HEK293 (cell line): ENCODE measurements at regions not wholly inside any gene's neighbourhood (a gene's known extent, or its start where the extent isn't known, plus 50 kb on each side); places are given as distances from the start of the nearest gene placed in this dataset.

ENCODE experiments used
- CTCF ChIA-PET: fragments of 350-600 bp; formaldehyde crosslinking; extraction: SDS; loops from one replicate; lab custom pipeline; 2021; ENCODE audit warnings: antibody characterized with exemption; lab: Yijun Ruan, JAX
- POLR2A ChIA-PET: fragments of 300-600 bp; formaldehyde crosslinking; extraction: SDS; loops from one replicate; lab custom pipeline; 2020; ENCODE audit warnings: antibody characterized with exemption, inconsistent platforms; lab: Yijun Ruan, JAX
- H3K27ac ChIP-seq: fragments of 200-500 bp; sonication (Bioruptor generic); 2 replicates; pipeline ENCODE4 v1.5.1; 2014; ENCODE audit warnings: low read depth, low read length, control low read depth, inconsistent platforms; ENCODE audit errors: extremely low read depth
- H3K36me3 ChIP-seq, 2 experiments: fragments of 200-500 bp in 1 of 2; sonication (Bioruptor generic) in 1 of 2; 1 replicate in 1 of 2; 2 replicates in 1 of 2; pipeline ENCODE4 v1.5.1; 2014 to 2017; ENCODE audit warnings: inconsistent platforms in 2 of 2, low read length in 2 of 2; ENCODE audit not compliant: control insufficient read depth in 2 of 2, insufficient read depth in 1 of 2
- H3K4me1 ChIP-seq: fragments of 200-500 bp; sonication (Bioruptor generic); 2 replicates; pipeline ENCODE4 v1.5.1; 2014; ENCODE audit warnings: mild to moderate bottlenecking, low read length, inconsistent platforms; ENCODE audit not compliant: control insufficient read depth, insufficient read depth
- H3K4me3 ChIP-seq: 2 replicates; pipeline ENCODE4 v1.5.1; 2011; ENCODE audit warnings: low read depth, mild to moderate bottlenecking, control low read depth, low read length, moderate library complexity
- H3K9me3 ChIP-seq: fragments of 200-500 bp; sonication (Bioruptor generic); 2 replicates; pipeline ENCODE4 v1.5.1; 2014; ENCODE audit warnings: low read depth, low read length, inconsistent platforms; ENCODE audit not compliant: control insufficient read depth, insufficient read depth
- FEZF1 ChIP-seq: fragments of 450-650 bp; formaldehyde crosslinking; IDR thresholded peaks from 2 replicates; pipeline ENCODE4 v1.5.1; 2016; ENCODE audit warnings: missing biosample characterization, missing genetic modification characterization
- GLIS1 ChIP-seq: fragments of 450-650 bp; formaldehyde crosslinking; IDR thresholded peaks from 2 replicates; pipeline ENCODE4 v1.5.1; 2016; ENCODE audit warnings: missing biosample characterization, missing genetic modification characterization
- HOXC10 ChIP-seq: sonication (generic); formaldehyde crosslinking; IDR thresholded peaks from 2 replicates; pipeline ENCODE4 v1.8.1; 2023; ENCODE audit warnings: mild to moderate bottlenecking, missing genetic modification reagents
- KLF10 ChIP-seq: fragments of 450-650 bp; IDR thresholded peaks from 2 replicates; pipeline ENCODE4 v1.5.1; 2018; ENCODE audit warnings: missing biosample characterization, mild to moderate bottlenecking, missing genetic modification characterization
- MEIS1 ChIP-seq: sonication (generic); formaldehyde crosslinking; IDR thresholded peaks from 2 replicates; pipeline ENCODE4 v1.8.1; 2022; ENCODE audit warnings: missing genetic modification reagents, mild to moderate bottlenecking, borderline replicate concordance
- OSR2 ChIP-seq: fragments of 450-650 bp; formaldehyde crosslinking; IDR thresholded peaks from 2 replicates; pipeline ENCODE4 v1.5.1; 2016; ENCODE audit warnings: missing biosample characterization, missing genetic modification characterization
- RBAK ChIP-seq: fragments of 450-650 bp; formaldehyde crosslinking; IDR thresholded peaks from 2 replicates; pipeline ENCODE4 v1.5.1; 2016; ENCODE audit warnings: missing biosample characterization, missing genetic modification characterization
- SALL2 ChIP-seq: fragments of 450-650 bp; formaldehyde crosslinking; IDR thresholded peaks from 2 replicates; pipeline ENCODE4 v1.5.0; 2017; ENCODE audit warnings: missing biosample characterization, mild to moderate bottlenecking, missing genetic modification characterization, borderline replicate concordance
- ZFP41 ChIP-seq: fragments of 450-650 bp; formaldehyde crosslinking; IDR thresholded peaks from 2 replicates; pipeline ENCODE4 v1.5.1; 2016; ENCODE audit warnings: missing biosample characterization, missing genetic modification characterization, borderline replicate concordance
- ZIC2 ChIP-seq: fragments of 450-650 bp; formaldehyde crosslinking; IDR thresholded peaks from 2 replicates; pipeline ENCODE4 v1.5.1; 2016; ENCODE audit warnings: missing biosample characterization, missing genetic modification characterization
- ZNF121 ChIP-seq: fragments of 450-650 bp; formaldehyde crosslinking; IDR thresholded peaks from 2 replicates; pipeline ENCODE4 v1.5.1; 2016; ENCODE audit warnings: missing biosample characterization, missing genetic modification characterization
- ZNF184 ChIP-seq: fragments of 450-650 bp; IDR thresholded peaks from 2 replicates; pipeline ENCODE4 v1.5.1; 2018; ENCODE audit warnings: missing biosample characterization, mild to moderate bottlenecking, missing genetic modification characterization
- ZNF214 ChIP-seq: fragments of 450-650 bp; formaldehyde crosslinking; IDR thresholded peaks from 2 replicates; pipeline ENCODE4 v1.5.1; 2017; ENCODE audit warnings: missing biosample characterization, mild to moderate bottlenecking, missing genetic modification characterization, borderline replicate concordance
- ZNF248 ChIP-seq: fragments of 450-650 bp; formaldehyde crosslinking; IDR thresholded peaks from 2 replicates; pipeline ENCODE4 v1.5.1; 2017; ENCODE audit warnings: missing biosample characterization, missing genetic modification characterization
- ZNF274 ChIP-seq, 2 experiments: fragments of 200-500 bp in 1 of 2; fragments of 450-650 bp in 1 of 2; sonication (Bioruptor generic) in 1 of 2; formaldehyde crosslinking in 1 of 2; IDR thresholded peaks; 2 replicates each; pipeline versions ENCODE4 v1.5.1 to v1.6.1; 2014 to 2016; ENCODE audit warnings: borderline replicate concordance in 1 of 2, inconsistent platforms in 1 of 2, low read length in 1 of 2, missing biosample characterization in 1 of 2, missing genetic modification characterization in 1 of 2
- ZNF529 ChIP-seq: fragments of 450-650 bp; formaldehyde crosslinking; IDR thresholded peaks from 2 replicates; pipeline ENCODE4 v1.5.1; 2017; ENCODE audit warnings: missing genetic modification characterization, missing biosample characterization; ENCODE audit not compliant: insufficient replicate concordance
- ZNF548 ChIP-seq: fragments of 450-650 bp; formaldehyde crosslinking; IDR thresholded peaks from 2 replicates; pipeline ENCODE4 v1.5.1; 2016; ENCODE audit warnings: missing biosample characterization, missing genetic modification characterization
- ZNF624 ChIP-seq: fragments of 450-650 bp; formaldehyde crosslinking; IDR thresholded peaks from 2 replicates; pipeline ENCODE4 v1.5.1; 2017; ENCODE audit warnings: missing biosample characterization, missing genetic modification characterization
- ZNF791 ChIP-seq: fragments of 450-650 bp; formaldehyde crosslinking; IDR thresholded peaks from 2 replicates; pipeline ENCODE4 v1.5.1; 2016; ENCODE audit warnings: missing biosample characterization, missing genetic modification characterization
- ZXDB ChIP-seq: fragments of 450-650 bp; formaldehyde crosslinking; IDR thresholded peaks from 2 replicates; pipeline ENCODE4 v1.5.1; 2016; ENCODE audit warnings: missing biosample characterization, missing genetic modification characterization
- TF ChIP-seq, protein P1 (sequence below): fragments of 450-650 bp; IDR thresholded peaks from 2 replicates; pipeline ENCODE4 v1.5.1; 2018; ENCODE audit warnings: missing biosample characterization, missing genetic modification characterization
- TF ChIP-seq, protein P2 (sequence below): fragments of 450-650 bp; formaldehyde crosslinking; IDR thresholded peaks from 2 replicates; pipeline ENCODE4 v1.5.1; 2017; ENCODE audit warnings: missing biosample characterization, missing genetic modification characterization
- TF ChIP-seq, protein P3 (sequence below): fragments of 450-650 bp; formaldehyde crosslinking; IDR thresholded peaks from 2 replicates; pipeline ENCODE4 v1.5.1; 2016; ENCODE audit warnings: missing biosample characterization, missing genetic modification characterization
- TF ChIP-seq, protein P4 (sequence below): fragments of 450-650 bp; formaldehyde crosslinking; IDR thresholded peaks from 2 replicates; pipeline ENCODE4 v1.5.1; 2016; ENCODE audit warnings: missing biosample characterization, missing genetic modification characterization
- TF ChIP-seq, protein P5 (sequence below): fragments of 450-650 bp; formaldehyde crosslinking; IDR thresholded peaks from 2 replicates; pipeline ENCODE4 v1.5.1; 2016; ENCODE audit warnings: missing biosample characterization, missing genetic modification characterization, low read depth

DNA sequence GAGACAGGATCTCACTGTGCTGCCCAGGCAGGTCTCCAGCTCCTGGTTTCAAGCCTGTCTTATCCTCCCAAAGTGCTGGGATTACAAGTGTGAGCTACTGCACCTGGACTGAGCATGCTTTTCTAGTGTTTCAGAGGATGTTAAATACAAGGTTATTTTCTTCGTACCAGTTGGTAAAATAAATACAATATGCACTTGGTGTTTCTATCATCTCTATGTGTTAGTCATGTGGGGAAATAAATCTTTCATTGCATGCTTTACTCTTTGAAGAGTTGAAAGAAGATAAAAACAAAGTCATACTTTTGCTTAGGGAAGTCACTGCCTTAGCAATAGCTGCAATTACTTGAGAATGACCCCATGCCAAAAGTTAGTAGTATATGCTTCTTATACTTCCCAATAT, 162.3 kb downstream of the PCDH7 start:
- ChIA-PET POLR2A (no interaction called here), CTCF (no interaction called here)
- Histone ChIP-seq H3K4me1 (peaks cover 2% of the 10 kb centered on the region; the same call in 1 of the 2 replicates), H3K4me3 (no peak overlapping the region), H3K9me3 (no peaks in the 10 kb centered on the region), H3K36me3 (no peaks in the 10 kb centered on the region), H3K27ac (no peak overlapping the region)
- TF ChIP-seq, protein P1, sequence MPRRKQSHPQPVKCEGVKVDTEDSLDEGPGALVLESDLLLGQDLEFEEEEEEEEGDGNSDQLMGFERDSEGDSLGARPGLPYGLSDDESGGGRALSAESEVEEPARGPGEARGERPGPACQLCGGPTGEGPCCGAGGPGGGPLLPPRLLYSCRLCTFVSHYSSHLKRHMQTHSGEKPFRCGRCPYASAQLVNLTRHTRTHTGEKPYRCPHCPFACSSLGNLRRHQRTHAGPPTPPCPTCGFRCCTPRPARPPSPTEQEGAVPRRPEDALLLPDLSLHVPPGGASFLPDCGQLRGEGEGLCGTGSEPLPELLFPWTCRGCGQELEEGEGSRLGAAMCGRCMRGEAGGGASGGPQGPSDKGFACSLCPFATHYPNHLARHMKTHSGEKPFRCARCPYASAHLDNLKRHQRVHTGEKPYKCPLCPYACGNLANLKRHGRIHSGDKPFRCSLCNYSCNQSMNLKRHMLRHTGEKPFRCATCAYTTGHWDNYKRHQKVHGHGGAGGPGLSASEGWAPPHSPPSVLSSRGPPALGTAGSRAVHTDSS (tag by site-specific recombination) = no peak
- TF ChIP-seq SALL2 (tag by site-specific recombination) = no peak
- TF ChIP-seq MEIS1 (CRISPR knock-in tag) = no peak
- TF ChIP-seq ZNF214 (tag by site-specific recombination) = no peak
- TF ChIP-seq ZNF121 (tag by site-specific recombination) = peak; percentile 76; the same call in 1 of the 2 replicates
- peak; percentile 10; the same call in 1 of the 2 replicates for TF ChIP-seq OSR2
- TF ChIP-seq HOXC10 (CRISPR knock-in tag) = no peak
- TF ChIP-seq, protein P2, sequence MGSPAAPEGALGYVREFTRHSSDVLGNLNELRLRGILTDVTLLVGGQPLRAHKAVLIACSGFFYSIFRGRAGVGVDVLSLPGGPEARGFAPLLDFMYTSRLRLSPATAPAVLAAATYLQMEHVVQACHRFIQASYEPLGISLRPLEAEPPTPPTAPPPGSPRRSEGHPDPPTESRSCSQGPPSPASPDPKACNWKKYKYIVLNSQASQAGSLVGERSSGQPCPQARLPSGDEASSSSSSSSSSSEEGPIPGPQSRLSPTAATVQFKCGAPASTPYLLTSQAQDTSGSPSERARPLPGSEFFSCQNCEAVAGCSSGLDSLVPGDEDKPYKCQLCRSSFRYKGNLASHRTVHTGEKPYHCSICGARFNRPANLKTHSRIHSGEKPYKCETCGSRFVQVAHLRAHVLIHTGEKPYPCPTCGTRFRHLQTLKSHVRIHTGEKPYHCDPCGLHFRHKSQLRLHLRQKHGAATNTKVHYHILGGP (tag by site-specific recombination) = no peak
- no peak for TF ChIP-seq ZNF184 (tag by site-specific recombination)
- no peak for TF ChIP-seq ZIC2 (tag by site-specific recombination)
- TF ChIP-seq, protein P3, sequence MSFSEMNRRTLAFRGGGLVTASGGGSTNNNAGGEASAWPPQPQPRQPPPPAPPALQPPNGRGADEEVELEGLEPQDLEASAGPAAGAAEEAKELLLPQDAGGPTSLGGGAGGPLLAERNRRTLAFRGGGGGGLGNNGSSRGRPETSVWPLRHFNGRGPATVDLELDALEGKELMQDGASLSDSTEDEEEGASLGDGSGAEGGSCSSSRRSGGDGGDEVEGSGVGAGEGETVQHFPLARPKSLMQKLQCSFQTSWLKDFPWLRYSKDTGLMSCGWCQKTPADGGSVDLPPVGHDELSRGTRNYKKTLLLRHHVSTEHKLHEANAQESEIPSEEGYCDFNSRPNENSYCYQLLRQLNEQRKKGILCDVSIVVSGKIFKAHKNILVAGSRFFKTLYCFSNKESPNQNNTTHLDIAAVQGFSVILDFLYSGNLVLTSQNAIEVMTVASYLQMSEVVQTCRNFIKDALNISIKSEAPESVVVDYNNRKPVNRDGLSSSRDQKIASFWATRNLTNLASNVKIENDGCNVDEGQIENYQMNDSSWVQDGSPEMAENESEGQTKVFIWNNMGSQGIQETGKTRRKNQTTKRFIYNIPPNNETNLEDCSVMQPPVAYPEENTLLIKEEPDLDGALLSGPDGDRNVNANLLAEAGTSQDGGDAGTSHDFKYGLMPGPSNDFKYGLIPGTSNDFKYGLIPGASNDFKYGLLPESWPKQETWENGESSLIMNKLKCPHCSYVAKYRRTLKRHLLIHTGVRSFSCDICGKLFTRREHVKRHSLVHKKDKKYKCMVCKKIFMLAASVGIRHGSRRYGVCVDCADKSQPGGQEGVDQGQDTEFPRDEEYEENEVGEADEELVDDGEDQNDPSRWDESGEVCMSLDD (tag by site-specific recombination) = no peak
- peak; percentile 91 for TF ChIP-seq GLIS1 (tag by site-specific recombination)

DNA sequence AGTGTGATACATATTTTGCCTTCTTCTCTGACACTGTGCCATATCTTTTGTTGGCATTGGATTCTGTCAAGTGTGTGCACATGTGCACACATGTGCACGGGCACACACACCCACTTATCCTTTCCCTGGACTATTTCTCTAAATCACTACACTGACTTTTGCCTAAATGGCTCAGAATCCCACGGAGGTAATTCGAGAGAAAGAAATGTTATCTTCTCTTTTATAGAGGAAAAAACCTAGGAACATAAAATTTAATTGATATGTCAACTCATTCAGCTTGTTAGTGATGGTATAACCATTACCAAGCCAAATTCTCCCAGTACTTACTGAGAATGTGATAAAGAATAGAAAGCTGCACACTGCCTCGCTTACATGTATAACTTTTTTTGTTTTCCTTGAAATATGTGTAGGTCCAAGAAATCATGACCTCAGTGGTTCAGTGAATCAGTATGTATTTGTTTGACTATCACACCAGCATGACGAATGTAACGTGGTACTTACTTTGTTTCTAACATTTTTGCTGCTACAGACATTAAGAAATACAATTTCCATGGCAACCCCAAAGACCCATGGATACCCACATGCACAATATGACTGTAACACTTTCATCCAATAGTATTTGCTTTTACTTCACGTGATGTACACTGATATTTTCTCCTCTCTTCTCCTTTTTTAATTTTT, 163.0 kb downstream of the PCDH7 start:
- peaks cover 2% of the 10 kb centered on the region; the same call in 1 of the 2 replicates for H3K4me1 ChIP-seq
- no peaks in the 10 kb centered on the region for H3K9me3 ChIP-seq
- H3K4me3 ChIP-seq = no peak overlapping the region
- ChIA-PET POLR2A (no interaction called here), CTCF (no interaction called here)
- H3K27ac ChIP-seq = no peak overlapping the region
- no peaks in the 10 kb centered on the region for H3K36me3 ChIP-seq
- no peak for TF ChIP-seq ZNF624
- TF ChIP-seq RBAK (tag by site-specific recombination) = no peak
- no peak for TF ChIP-seq ZNF248
- peak; percentile 59; the same call in 1 of the 2 replicates for TF ChIP-seq KLF10 (tag by site-specific recombination)
- TF ChIP-seq, protein P4, sequence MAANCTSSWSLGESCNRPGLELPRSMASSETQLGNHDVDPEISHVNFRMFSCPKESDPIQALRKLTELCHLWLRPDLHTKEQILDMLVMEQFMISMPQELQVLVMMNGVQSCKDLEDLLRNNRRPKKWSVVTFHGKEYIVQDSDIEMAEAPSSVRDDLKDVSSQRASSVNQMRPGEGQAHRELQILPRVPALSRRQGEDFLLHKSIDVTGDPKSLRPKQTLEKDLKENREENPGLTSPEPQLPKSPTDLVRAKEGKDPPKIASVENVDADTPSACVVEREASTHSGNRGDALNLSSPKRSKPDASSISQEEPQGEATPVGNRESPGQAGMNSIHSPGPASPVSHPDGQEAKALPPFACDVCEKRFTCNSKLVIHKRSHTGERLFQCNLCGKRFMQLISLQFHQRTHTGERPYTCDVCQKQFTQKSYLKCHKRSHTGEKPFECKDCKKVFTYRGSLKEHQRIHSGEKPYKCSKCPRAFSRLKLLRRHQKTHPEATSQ (tag by site-specific recombination) = no peak
- no peak for TF ChIP-seq MEIS1 (CRISPR knock-in tag)
- peak; percentile 56; the same call in 1 of the 2 replicates for TF ChIP-seq FEZF1
- TF ChIP-seq, protein P5, sequence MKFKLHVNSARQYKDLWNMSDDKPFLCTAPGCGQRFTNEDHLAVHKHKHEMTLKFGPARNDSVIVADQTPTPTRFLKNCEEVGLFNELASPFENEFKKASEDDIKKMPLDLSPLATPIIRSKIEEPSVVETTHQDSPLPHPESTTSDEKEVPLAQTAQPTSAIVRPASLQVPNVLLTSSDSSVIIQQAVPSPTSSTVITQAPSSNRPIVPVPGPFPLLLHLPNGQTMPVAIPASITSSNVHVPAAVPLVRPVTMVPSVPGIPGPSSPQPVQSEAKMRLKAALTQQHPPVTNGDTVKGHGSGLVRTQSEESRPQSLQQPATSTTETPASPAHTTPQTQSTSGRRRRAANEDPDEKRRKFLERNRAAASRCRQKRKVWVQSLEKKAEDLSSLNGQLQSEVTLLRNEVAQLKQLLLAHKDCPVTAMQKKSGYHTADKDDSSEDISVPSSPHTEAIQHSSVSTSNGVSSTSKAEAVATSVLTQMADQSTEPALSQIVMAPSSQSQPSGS (tag by site-specific recombination) = 0 out of 2 replicates have a peak, but pooled peaks have one; percentile 18
- no peak for TF ChIP-seq ZFP41 (tag by site-specific recombination)
- TF ChIP-seq ZNF529 (tag by site-specific recombination) = no peak
- TF ChIP-seq ZNF274 (IDR thresholded peaks at IDR 0.05; ENCODE audit: low read length) = no peak
- TF ChIP-seq ZNF274 (tag by site-specific recombination; IDR thresholded peaks at IDR 0.05; ENCODE audit: borderline replicate concordance) = no peak
- no peak for TF ChIP-seq ZNF548 (tag by site-specific recombination)
- TF ChIP-seq ZNF791 (tag by site-specific recombination) = no peak
- TF ChIP-seq ZXDB (tag by site-specific recombination) = peak; percentile 57
- TF ChIP-seq ZNF214 (tag by site-specific recombination) = no peak
